IPS-20b (cell line): ENCODE measurements at regions not wholly inside any gene's neighbourhood (a gene's known extent, or its start where the extent isn't known, plus 50 kb on each side); places are given as distances from the start of the nearest gene placed in this dataset.
"Not testable (repeated sequence)": the region's sequence is repeated elsewhere in the genome, so short reads cannot be mapped to it uniquely, and the experiment has no call there.

Experiments
- H3K27ac ChIP-seq: one replicate; pipeline ENCODE4 v1.5.1; 2013; ENCODE audit warnings: low read length
- H3K27me3 ChIP-seq: 2 replicates; pipeline ENCODE4 v1.6.1; 2013; ENCODE audit warnings: mild to moderate bottlenecking, low read length, inconsistent platforms; ENCODE audit not compliant: insufficient read depth
- H3K36me3 ChIP-seq: 2 replicates; pipeline ENCODE4 v1.6.1; 2013; ENCODE audit warnings: low read depth, mild to moderate bottlenecking, inconsistent platforms, low read length, moderate library complexity; ENCODE audit not compliant: insufficient read depth
- H3K4me1 ChIP-seq: 2 replicates; pipeline ENCODE4 v1.6.1; 2013; ENCODE audit warnings: mild to moderate bottlenecking, control low read depth, inconsistent platforms, low read length, moderate library complexity; ENCODE audit not compliant: insufficient read depth
- H3K4me3 ChIP-seq: 2 replicates; pipeline ENCODE4 v1.5.1; 2013; ENCODE audit warnings: mild to moderate bottlenecking, low read length, inconsistent platforms
- H3K9ac ChIP-seq: 2 replicates; pipeline ENCODE4 v1.6.1; 2013; ENCODE audit warnings: low read depth, mild to moderate bottlenecking, inconsistent platforms, low read length, moderate library complexity
- H3K9me3 ChIP-seq: 2 replicates; pipeline ENCODE4 v1.6.1; 2013; ENCODE audit warnings: mild to moderate bottlenecking, low read depth, low read length, inconsistent platforms; ENCODE audit not compliant: insufficient read depth

DNA sequence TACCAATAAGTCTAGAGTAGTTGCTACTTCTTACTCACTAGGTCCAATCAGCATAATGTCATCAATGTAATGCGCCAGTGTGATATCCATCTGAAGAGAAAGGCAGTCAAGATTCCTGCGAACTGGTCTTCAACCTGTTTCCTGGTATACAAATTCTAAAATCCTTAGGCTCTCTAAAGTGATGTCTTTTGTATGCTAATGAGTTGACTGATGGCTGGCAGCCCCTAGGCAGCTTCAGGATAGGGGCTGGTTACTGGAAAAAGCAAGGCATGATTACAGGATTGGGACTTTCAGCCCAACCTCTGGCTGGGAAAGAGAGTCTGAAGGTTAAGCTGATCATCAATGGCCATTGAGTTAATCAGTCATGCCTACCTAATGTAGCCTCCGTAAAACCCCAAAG, 250.2 kb upstream of the PTER start:
- Histone ChIP-seq H3K27ac (no peak overlapping the region), H3K9ac (no peak overlapping the region), H3K4me1 (peaks cover 10% of the 10 kb centered on the region), H3K9me3 (no peaks in the 10 kb centered on the region; the same call in 1 of the 2 replicates), H3K27me3 (no peaks in the 10 kb centered on the region), H3K4me3 (no peak overlapping the region), H3K36me3 (no peaks in the 10 kb centered on the region)

- no peak overlapping the region for H3K4me3 ChIP-seq
- no peaks in the 10 kb centered on the region for H3K27me3 ChIP-seq
- no peaks in the 10 kb centered on the region for H3K36me3 ChIP-seq
- H3K27ac ChIP-seq, result no peak overlapping the region
- no peak overlapping the region for H3K9ac ChIP-seq
- H3K4me1 ChIP-seq, result peaks cover 10% of the 10 kb centered on the region
- H3K9me3 ChIP-seq, result no peaks in the 10 kb centered on the region; the same call in 1 of the 2 replicates
Measured at GRCh38 chr10:16187161-16187560, 249.6 kb upstream of the PTER start.

DNA sequence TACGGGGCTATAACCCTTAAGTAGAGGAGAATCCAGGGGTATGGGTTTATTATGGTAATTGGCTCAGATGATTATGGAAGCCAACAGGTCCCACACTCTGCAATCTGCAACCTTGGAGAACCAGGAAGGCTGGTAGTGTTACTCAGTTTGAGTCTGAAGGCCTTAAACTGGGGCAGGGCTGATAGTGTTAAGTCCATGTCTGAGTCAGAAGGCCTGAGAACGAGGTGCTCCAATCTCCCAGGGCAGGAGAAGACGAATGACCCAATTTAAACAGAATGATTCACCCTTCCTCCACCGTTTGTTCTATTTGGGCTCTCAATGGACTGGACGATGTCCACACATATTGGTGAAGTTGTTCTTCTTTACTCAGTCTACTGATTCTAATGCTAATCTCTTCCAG, 244.5 kb upstream of the PTER start:
- no peak overlapping the region for H3K9ac ChIP-seq
- peaks cover 6% of the 10 kb centered on the region; the same call in 1 of the 2 replicates for H3K9me3 ChIP-seq
- no peaks in the 10 kb centered on the region; the same call in 1 of the 2 replicates for H3K36me3 ChIP-seq
- H3K4me1 ChIP-seq, result peaks cover 35% of the 10 kb centered on the region
- H3K27me3 ChIP-seq, result no peaks in the 10 kb centered on the region
- no peak overlapping the region for H3K4me3 ChIP-seq
- no peak overlapping the region for H3K27ac ChIP-seq

- no peaks in the 10 kb centered on the region for H3K27me3 ChIP-seq
- H3K9ac ChIP-seq, result no peak overlapping the region
- no peak overlapping the region for H3K27ac ChIP-seq
- no peak overlapping the region for H3K4me3 ChIP-seq
- peaks cover 35% of the 10 kb centered on the region for H3K4me1 ChIP-seq
- H3K36me3 ChIP-seq, result no peaks in the 10 kb centered on the region; the same call in 1 of the 2 replicates
- peaks cover 11% of the 10 kb centered on the region; the same call in 1 of the 2 replicates for H3K9me3 ChIP-seq
Measured at GRCh38 chr10:16193241-16193640, 243.6 kb upstream of the PTER start.

DNA sequence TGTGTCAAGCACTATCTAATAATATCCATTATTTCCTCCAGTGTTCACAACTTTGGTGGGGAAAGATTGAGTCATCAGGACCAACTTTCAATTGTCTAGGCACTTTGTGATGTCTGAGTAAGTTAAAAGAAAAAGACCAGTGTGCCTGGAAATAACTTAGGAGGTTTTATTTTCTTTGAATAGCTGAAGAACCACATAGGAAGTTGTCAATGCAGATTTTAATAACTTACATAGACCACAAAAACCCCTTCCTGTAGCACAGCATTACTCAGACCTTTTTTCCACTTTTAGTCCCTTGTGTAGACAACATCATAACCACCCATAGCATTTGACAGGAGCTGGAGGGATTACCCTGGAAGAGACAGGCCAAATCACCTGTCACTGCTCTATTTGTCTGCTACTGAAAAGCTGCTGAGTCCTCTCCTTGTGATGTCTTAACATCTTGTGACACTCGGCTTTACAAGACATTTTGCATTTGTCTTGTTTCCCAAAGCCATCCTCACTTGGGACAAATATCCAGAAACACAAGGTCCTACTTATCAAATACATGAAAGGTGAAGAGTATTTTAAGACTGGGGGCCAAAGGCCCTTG, 241.5 kb upstream of the PTER start:
- Histone ChIP-seq H3K27me3 (no peaks in the 10 kb centered on the region), H3K4me1 (peaks cover 35% of the 10 kb centered on the region), H3K36me3 (no peaks in the 10 kb centered on the region; the same call in 1 of the 2 replicates), H3K4me3 (peak overlapping the region; percentile 45; the same call in 1 of the 2 replicates), H3K9me3 (peaks cover 11% of the 10 kb centered on the region; the same call in 1 of the 2 replicates), H3K9ac (peak overlapping the region; percentile 14; the same call in 1 of the 2 replicates), H3K27ac (peak overlapping the region; percentile 19)

GRCh38 chr10:16195894-16196293, 240.9 kb upstream of the PTER start:
- Histone ChIP-seq H3K4me3 (peak overlapping the region; percentile 45; the same call in 1 of the 2 replicates), H3K9me3 (peaks cover 16% of the 10 kb centered on the region), H3K9ac (peak overlapping the region; percentile 33; the same call in 1 of the 2 replicates), H3K27me3 (no peaks in the 10 kb centered on the region), H3K4me1 (peaks cover 35% of the 10 kb centered on the region), H3K36me3 (no peaks in the 10 kb centered on the region; the same call in 1 of the 2 replicates), H3K27ac (peak overlapping the region; percentile 77)

DNA sequence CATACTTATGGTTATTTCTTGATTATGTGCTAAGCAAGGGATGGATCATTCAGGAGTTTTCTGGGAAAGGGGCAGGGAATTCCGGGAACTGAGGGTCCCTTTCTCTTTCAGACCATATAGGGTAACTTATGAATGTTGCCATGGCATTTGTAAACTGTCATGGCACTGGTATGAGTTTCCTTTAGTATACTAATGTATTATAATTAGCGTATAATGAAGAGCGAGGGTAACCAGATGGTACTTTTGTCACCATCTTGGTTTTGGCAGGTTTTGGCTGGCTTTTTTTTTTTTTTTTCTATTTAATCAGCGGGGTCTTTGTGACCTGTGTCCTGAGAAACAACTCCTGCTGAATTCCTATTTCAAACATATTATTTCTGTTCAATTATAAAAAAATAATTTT, 237.6 kb upstream of the PTER start:
- peaks cover 24% of the 10 kb centered on the region for H3K4me1 ChIP-seq
- H3K27me3 ChIP-seq, result no peaks in the 10 kb centered on the region
- H3K27ac ChIP-seq, result no peak overlapping the region
- no peak overlapping the region for H3K9ac ChIP-seq
- H3K4me3 ChIP-seq, result no peak overlapping the region
- peaks cover 24% of the 10 kb centered on the region for H3K9me3 ChIP-seq
- no peaks in the 10 kb centered on the region; the same call in 1 of the 2 replicates for H3K36me3 ChIP-seq

DNA sequence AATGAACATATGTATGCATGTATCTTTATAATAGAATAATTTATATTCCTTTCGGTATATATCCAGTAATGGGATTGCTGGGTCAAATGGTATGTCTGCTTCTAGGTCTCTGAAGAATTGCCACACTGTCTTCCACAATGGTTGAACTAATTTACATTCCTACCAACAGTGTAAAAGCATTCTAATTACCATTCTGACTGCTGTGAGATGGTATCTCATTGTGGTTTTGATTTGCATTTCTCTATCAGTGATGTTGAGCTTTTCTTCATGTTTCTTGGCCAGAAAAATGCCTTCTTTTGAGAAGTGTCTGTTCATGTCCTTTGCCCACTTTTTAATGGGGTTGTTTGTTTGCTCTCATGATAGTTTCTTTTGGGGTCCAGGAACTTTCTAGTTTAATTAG, 213.2 kb upstream of the PTER start:
- H3K9me3 ChIP-seq, result peaks cover 32% of the 10 kb centered on the region
- not testable (repeated sequence) for H3K36me3 ChIP-seq, H3K4me1 ChIP-seq, H3K27ac ChIP-seq, H3K27me3 ChIP-seq, H3K9ac ChIP-seq, H3K4me3 ChIP-seq

GRCh38 chr10:16227674-16228073, 209.1 kb upstream of the PTER start:
- H3K27ac ChIP-seq, result no peak overlapping the region
- H3K4me1 ChIP-seq, result no peaks in the 10 kb centered on the region
- no peak overlapping the region for H3K4me3 ChIP-seq
- peaks cover 22% of the 10 kb centered on the region for H3K9me3 ChIP-seq
- no peaks in the 10 kb centered on the region for H3K27me3 ChIP-seq
- no peak overlapping the region for H3K9ac ChIP-seq
- no peaks in the 10 kb centered on the region for H3K36me3 ChIP-seq

- no peaks in the 10 kb centered on the region for H3K27me3 ChIP-seq
- no peak overlapping the region for H3K9ac ChIP-seq
- peaks cover 10% of the 10 kb centered on the region; the same call in 1 of the 2 replicates for H3K9me3 ChIP-seq
Measured at GRCh38 chr10:16231176-16231575, 205.6 kb upstream of the PTER start.

GRCh38 chr10:16231734-16232435, 204.9 kb upstream of the PTER start:
- Histone ChIP-seq H3K36me3 (no peaks in the 10 kb centered on the region), H3K27ac (no peak overlapping the region), H3K9ac (no peak overlapping the region), H3K4me3 (no peak overlapping the region), H3K4me1 (no peaks in the 10 kb centered on the region), H3K27me3 (no peaks in the 10 kb centered on the region), H3K9me3 (peaks cover 10% of the 10 kb centered on the region; the same call in 1 of the 2 replicates)

More at GRCh38 chr10:16231176-16231575, 205.6 kb upstream of the PTER start:
- no peaks in the 10 kb centered on the region for H3K4me1 ChIP-seq
- no peak overlapping the region for H3K4me3 ChIP-seq
- H3K36me3 ChIP-seq, result no peaks in the 10 kb centered on the region
- no peak overlapping the region for H3K27ac ChIP-seq

- Histone ChIP-seq H3K36me3 (no peaks in the 10 kb centered on the region), H3K9me3 (peaks cover 6% of the 10 kb centered on the region; the same call in 1 of the 2 replicates), H3K27ac (no peak overlapping the region), H3K9ac (no peak overlapping the region), H3K4me1 (no peaks in the 10 kb centered on the region), H3K4me3 (no peak overlapping the region), H3K27me3 (no peaks in the 10 kb centered on the region)
Measured at GRCh38 chr10:16232441-16232840, 204.4 kb upstream of the PTER start.
